Hepatocyte (in vitro differentiated cells): ENCODE measurements at regions not wholly inside any gene's neighbourhood (a gene's known extent, or its start where the extent isn't known, plus 50 kb on each side); places are given as distances from the start of the nearest gene placed in this dataset.

Source experiments
- DNase-seq: peaks from one replicate; pipeline ENCODE4 v3.0.0-alpha.2; 2016; ENCODE audit warnings: low spot score
- H2AFZ ChIP-seq: fragments of 200-600 bp; sonication (generic); 2 replicates; pipeline ENCODE4 v1.6.0; 2016; ENCODE audit warnings: antibody characterized with exemption, mild to moderate bottlenecking
- H3K27ac ChIP-seq: fragments of 200-600 bp; sonication (generic); 2 replicates; pipeline ENCODE4 v1.5.1; 2016; ENCODE audit warnings: mild to moderate bottlenecking
- H3K27me3 ChIP-seq: fragments of 200-600 bp; sonication (generic); 2 replicates; pipeline ENCODE4 v1.6.1; 2016
- H3K36me3 ChIP-seq: fragments of 200-600 bp; sonication (generic); replicated peaks from 2 replicates; pipeline ENCODE4 v1.5.1; 2016; ENCODE audit warnings: low read depth; ENCODE audit not compliant: insufficient read depth
- H3K4me1 ChIP-seq: fragments of 200-600 bp; sonication (generic); 2 replicates; pipeline ENCODE4 v1.5.1; 2016; ENCODE audit warnings: mild to moderate bottlenecking, moderate library complexity; ENCODE audit not compliant: insufficient read depth
- H3K4me2 ChIP-seq: fragments of 200-600 bp; sonication (generic); 2 replicates; pipeline ENCODE4 v1.6.0; 2016
- H3K4me3 ChIP-seq: fragments of 200-600 bp; sonication (generic); 2 replicates; pipeline ENCODE4 v1.5.1; 2016; ENCODE audit warnings: mild to moderate bottlenecking
- H3K79me2 ChIP-seq: fragments of 200-600 bp; sonication (generic); 2 replicates; pipeline ENCODE4 v1.6.0; 2017; ENCODE audit warnings: mild to moderate bottlenecking
- H3K9me2 ChIP-seq: fragments of 200-600 bp; sonication (generic); replicated peaks from 2 replicates; pipeline ENCODE4 v1.6.0; 2017; ENCODE audit warnings: mild to moderate bottlenecking; ENCODE audit not compliant: insufficient read depth
- H3K9me3 ChIP-seq: fragments of 200-600 bp; sonication (generic); 2 replicates; pipeline ENCODE4 v1.5.1; 2016; ENCODE audit warnings: low read depth, mild to moderate bottlenecking
- H4K20me1 ChIP-seq: fragments of 200-600 bp; sonication (generic); 2 replicates; pipeline ENCODE4 v1.6.0; 2016; ENCODE audit warnings: mild to moderate bottlenecking; ENCODE audit not compliant: insufficient read depth, poor library complexity, severe bottlenecking
- EZH2 ChIP-seq: fragments of 200-600 bp; sonication (generic); IDR thresholded peaks from 2 replicates; pipeline ENCODE4 v1.6.1; 2016; ENCODE audit warnings: antibody characterized with exemption, mild to moderate bottlenecking, borderline replicate concordance
- EZH2phosphoT487 ChIP-seq: fragments of 200-600 bp; sonication (generic); IDR thresholded peaks from one replicate; pipeline ENCODE4 v1.6.1; 2018; ENCODE audit warnings: antibody characterized with exemption, mild to moderate bottlenecking, low read depth, moderate library complexity; ENCODE audit not compliant: unreplicated experiment, severe bottlenecking
- WGBS: methylation state at CpG from one replicate; pipeline ENCODE4 v1.1.6; 2016; ENCODE audit warnings: low lambda C conversion rate; ENCODE audit errors: missing lambda C conversion rate; 5-methylcytosine and 5-hydroxymethylcytosine counted together
- TF ChIP-seq, protein P1 (sequence below): fragments of 200-600 bp; sonication (generic); IDR thresholded peaks from 2 replicates; pipeline ENCODE4 v1.5.1; 2016; ENCODE audit warnings: antibody characterized with exemption, mild to moderate bottlenecking; ENCODE audit not compliant: poor library complexity

DNA sequence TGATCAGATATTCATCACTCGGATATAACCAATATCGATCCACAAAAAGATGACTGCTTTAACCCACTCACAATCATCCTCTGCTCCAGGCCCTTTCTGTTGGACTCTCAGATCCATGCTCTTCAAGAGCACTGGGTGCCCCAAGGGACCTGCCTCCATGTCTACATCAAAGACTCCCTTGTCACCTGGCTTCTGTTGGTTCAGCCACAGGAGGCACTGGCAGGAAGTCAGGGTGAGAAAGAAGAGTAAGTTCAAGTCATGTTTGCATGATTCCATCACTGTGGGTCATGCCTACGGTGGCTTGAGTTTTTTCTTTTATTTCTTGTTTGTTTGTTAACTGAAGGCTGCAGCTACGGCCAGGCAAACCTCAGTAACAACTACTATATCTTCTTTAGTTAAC, 243.3 kb downstream of the ADGRG6 start:
- no peaks in the 10 kb centered on the region for H3K79me2 ChIP-seq
- H4K20me1 ChIP-seq: no peaks in the 10 kb centered on the region
- H3K4me2 ChIP-seq: no peak overlapping the region
- no peak overlapping the region for H3K27ac ChIP-seq
- no peak for DNase-seq
- no peak for TF ChIP-seq EZH2
- TF ChIP-seq, protein P1, sequence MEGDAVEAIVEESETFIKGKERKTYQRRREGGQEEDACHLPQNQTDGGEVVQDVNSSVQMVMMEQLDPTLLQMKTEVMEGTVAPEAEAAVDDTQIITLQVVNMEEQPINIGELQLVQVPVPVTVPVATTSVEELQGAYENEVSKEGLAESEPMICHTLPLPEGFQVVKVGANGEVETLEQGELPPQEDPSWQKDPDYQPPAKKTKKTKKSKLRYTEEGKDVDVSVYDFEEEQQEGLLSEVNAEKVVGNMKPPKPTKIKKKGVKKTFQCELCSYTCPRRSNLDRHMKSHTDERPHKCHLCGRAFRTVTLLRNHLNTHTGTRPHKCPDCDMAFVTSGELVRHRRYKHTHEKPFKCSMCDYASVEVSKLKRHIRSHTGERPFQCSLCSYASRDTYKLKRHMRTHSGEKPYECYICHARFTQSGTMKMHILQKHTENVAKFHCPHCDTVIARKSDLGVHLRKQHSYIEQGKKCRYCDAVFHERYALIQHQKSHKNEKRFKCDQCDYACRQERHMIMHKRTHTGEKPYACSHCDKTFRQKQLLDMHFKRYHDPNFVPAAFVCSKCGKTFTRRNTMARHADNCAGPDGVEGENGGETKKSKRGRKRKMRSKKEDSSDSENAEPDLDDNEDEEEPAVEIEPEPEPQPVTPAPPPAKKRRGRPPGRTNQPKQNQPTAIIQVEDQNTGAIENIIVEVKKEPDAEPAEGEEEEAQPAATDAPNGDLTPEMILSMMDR: no peak
- TF ChIP-seq EZH2phosphoT487: no peak
- no peaks in the 10 kb centered on the region for H3K9me3 ChIP-seq
- no peak overlapping the region for H2AFZ ChIP-seq
- no peak overlapping the region for H3K4me3 ChIP-seq
- WGBS: 93% methylated on average over 4 of the region's 4 CpGs
- H3K36me3 ChIP-seq: no peaks in the 10 kb centered on the region
- no peaks in the 10 kb centered on the region for H3K27me3 ChIP-seq
- no peaks in the 10 kb centered on the region for H3K9me2 ChIP-seq
- H3K4me1 ChIP-seq: no peaks in the 10 kb centered on the region

DNA sequence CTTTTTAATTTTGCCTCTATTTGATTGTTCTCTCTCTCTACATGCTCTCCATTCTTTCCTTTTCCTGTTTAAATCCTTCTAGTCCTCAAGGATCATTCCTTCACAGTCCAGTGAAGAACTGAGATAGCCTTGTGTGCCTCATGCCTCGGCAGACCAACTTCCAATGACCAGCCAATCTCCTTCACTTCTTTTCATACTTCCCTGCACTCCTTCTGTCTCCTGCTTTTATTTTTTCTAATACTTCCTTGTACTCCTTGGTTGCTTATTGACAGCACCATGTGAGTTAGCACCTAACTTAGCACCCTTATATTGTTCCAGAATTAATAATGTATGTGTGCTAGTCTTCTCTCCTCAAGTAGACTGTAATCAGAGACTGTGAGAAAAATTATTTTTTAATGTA, 246.8 kb downstream of the ADGRG6 start:
- no peak for DNase-seq
- H3K9me3 ChIP-seq: no peaks in the 10 kb centered on the region
- H2AFZ ChIP-seq: no peak overlapping the region
- H4K20me1 ChIP-seq: no peaks in the 10 kb centered on the region
- WGBS: 78% methylated on average over 1 of the region's 1 CpG
- H3K4me3 ChIP-seq: no peak overlapping the region
- H3K27me3 ChIP-seq: no peaks in the 10 kb centered on the region
- H3K79me2 ChIP-seq: no peaks in the 10 kb centered on the region
- H3K27ac ChIP-seq: no peak overlapping the region
- H3K4me2 ChIP-seq: no peak overlapping the region
- no peaks in the 10 kb centered on the region for H3K4me1 ChIP-seq
- H3K36me3 ChIP-seq: no peaks in the 10 kb centered on the region
- no peaks in the 10 kb centered on the region for H3K9me2 ChIP-seq
- TF ChIP-seq, protein P1: no peak
- TF ChIP-seq EZH2 (no peak), EZH2phosphoT487 (no peak)

DNA sequence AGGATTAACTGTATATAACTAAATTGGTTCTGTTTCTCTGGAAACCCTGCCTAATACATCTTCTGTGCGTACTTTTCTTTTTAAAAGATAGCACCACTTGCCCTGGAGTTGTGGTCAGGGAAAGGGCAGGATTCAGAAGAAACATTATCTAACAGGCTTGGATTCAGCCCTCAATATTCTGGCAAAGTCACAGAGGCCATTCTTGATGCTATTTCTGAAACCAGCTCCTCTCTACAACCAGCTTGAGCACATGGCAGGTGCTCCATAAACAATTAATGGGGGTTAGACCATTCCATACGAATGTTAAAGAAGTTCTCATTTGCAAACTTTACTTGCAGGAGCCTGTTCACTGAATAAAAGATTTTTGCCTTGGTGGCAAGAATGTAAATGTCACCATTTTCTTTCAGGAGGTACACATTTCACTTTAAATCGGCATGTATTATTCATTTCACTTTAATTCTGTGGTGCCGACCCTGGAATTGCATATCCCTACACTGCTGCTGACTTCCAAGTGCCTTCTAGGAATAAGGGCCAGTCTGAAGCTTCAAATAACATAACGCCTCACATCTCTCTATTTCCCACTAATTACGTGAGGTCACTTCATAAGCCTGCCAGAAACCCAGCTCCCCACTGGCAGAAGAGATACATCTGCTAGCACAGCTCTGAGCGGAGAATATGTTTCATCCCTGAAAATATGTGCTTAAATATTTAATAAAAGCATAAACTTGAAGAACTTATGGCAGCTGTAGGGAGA, 248.7 kb downstream of the ADGRG6 start:
- H3K36me3 ChIP-seq: no peaks in the 10 kb centered on the region
- TF ChIP-seq EZH2 (no peak), EZH2phosphoT487 (no peak)
- TF ChIP-seq, protein P1: no peak
- no peak overlapping the region for H3K27ac ChIP-seq
- 75% methylated on average over 7 of the region's 7 CpGs for WGBS
- H3K9me3 ChIP-seq: no peaks in the 10 kb centered on the region
- no peak overlapping the region for H3K4me3 ChIP-seq
- no peak for DNase-seq
- H4K20me1 ChIP-seq: no peaks in the 10 kb centered on the region
- no peaks in the 10 kb centered on the region for H3K4me1 ChIP-seq
- H3K79me2 ChIP-seq: no peaks in the 10 kb centered on the region
- H3K9me2 ChIP-seq: no peaks in the 10 kb centered on the region
- H3K4me2 ChIP-seq: no peak overlapping the region
- H3K27me3 ChIP-seq: no peaks in the 10 kb centered on the region
- no peak overlapping the region for H2AFZ ChIP-seq
